PC-3 (cell line): ENCODE measurements at regions not wholly inside any gene's neighbourhood (a gene's known extent, or its start where the extent isn't known, plus 50 kb on each side); places are given as distances from the start of the nearest gene placed in this dataset.

Source experiments
- CTCF ChIP-seq: fragments of 300-600 bp; sonication (generic); conservative IDR thresholded peaks from 2 replicates; pipeline ENCODE4 v1.5.1; 2017; ENCODE audit warnings: antibody characterized with exemption, low read depth, mild to moderate bottlenecking, low read length
- EZH2 ChIP-seq: fragments of 300-600 bp; sonication (generic); IDR thresholded peaks from one replicate; pipeline ENCODE4 v1.6.1; 2017; ENCODE audit warnings: antibody characterized with exemption, mild to moderate bottlenecking, low read length; ENCODE audit not compliant: unreplicated experiment
- EZH2phosphoT487 ChIP-seq: fragments of 300-600 bp; sonication (generic); IDR thresholded peaks from 2 replicates; pipeline ENCODE4 v1.6.1; 2018; ENCODE audit warnings: mild to moderate bottlenecking, antibody characterized with exemption, low read length, borderline replicate concordance

GRCh38 chr22:27066856-27067255 lies 409.5 kb downstream of the MIAT start:
- no peak for TF ChIP-seq EZH2
- TF ChIP-seq CTCF, result no peak
- no peak for TF ChIP-seq EZH2phosphoT487
